LNCAP (cell line): ENCODE measurements at regions not wholly inside any gene's neighbourhood (a gene's known extent, or its start where the extent isn't known, plus 50 kb on each side); places are given as distances from the start of the nearest gene placed in this dataset.

ENCODE experiments used
- CTCF ChIP-seq: fragments of 450-650 bp; IDR thresholded peaks from 2 replicates; pipeline ENCODE4 v1.5.1; 2017; ENCODE audit warnings: mild to moderate bottlenecking

DNA sequence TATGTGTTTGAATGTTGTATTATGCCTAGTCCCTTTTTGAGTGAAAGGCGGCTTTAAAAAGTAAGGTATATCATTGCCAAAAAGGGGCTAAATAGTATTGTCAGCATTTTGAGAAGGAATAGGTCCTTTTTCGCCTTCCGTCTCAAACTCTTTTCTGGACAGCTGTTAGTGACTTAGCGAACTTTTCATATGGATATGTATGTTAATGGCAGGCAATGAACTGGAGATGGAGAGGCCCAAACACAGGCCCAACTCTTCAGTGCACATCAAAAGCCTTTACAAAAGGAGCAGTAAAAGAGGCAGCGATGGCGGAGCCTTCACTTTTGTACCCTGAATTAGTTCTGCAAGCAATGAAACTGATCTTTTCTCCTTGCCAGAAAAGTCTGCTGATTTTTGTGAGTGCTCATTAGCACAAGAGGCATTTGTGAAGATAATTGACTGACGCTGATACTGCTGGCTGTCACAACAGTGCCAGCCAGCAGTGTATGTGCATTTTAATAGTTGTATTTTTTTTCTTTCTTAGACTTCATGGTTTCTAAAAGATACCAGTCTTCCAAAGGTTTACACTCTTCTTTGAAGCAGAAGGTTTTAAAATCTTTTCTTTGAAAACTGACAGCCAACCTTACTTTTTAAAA is 243.7 kb upstream of the SP8 start:
- TF ChIP-seq CTCF, result no peak

DNA sequence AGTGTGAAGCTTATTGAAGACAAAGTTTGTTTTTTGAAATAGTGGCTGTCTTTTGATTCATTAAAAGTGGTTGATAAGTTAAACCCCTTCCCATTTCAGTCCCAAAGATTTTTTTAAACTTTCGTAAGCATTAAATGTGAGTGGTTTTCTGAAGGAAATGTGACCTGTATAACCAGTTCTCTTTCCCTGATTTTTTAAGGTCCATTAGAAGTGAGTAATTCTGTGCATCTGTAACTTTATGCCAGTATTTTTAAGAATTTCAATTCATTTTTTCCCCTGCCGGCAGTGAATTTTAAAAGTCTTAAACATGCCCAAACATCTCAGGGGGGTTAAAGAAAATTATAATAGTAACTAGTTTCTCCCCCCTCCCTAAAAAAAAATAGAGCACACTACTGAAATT is 254.6 kb upstream of the SP8 start:
- no peak for TF ChIP-seq CTCF

DNA sequence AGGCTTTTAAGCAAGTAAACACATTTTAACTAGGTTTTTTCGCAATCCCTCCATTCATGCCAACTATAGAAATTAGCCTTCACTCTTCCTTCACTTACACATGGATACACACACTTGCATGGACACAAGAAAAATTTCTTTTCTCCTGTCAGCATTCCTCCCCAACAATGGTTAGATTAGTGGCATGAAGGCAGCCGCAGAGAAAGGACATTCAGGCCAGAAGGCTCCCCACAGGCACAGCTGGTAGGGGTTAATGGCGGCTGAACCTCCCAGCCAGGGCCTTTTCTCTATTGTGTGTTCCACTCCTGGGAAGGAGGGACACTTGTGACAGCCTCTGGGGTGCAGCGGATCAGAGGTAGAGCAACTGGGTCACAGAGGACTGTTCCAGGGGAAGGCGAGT is 255.0 kb upstream of the SP8 start:
- TF ChIP-seq CTCF, result no peak

GRCh38 chr7:21044384-21044783 is 257.7 kb upstream of the SP8 start:
- TF ChIP-seq CTCF, result no peak

DNA sequence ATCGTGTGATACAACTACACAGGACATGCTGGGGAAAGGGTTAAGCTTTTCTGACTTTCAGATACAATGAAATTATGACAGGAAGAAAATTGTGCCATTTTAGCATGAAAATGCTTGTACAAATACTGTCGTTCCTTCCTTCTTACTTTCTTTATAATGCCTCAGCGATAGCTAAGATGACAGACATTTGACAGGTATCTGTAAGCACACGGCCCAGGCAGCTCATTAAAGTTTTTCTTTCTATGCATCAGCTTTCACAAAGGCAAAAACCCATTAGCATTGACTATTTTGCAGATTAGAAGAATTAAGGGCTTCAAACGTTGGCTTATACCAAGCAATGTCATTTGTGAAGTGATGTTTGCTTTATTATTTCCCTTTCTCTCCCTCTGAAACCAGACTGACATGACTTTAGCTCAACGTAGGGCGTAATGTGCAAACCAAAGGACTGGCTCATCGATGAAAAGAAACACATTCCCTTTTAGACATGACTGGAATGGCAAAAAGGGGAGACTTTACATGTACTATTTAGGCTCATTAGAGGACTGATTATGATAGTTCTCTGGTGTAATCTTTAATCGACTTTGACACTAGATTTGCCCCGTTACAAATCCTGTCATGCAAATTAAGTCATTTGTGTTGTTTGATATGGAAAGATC is 258.4 kb upstream of the SP8 start:
- TF ChIP-seq CTCF, result no peak

- no peak for TF ChIP-seq CTCF
These were observed 265.2 kb upstream of the SP8 start for GRCh38 chr7:21051865-21052264.

GRCh38 chr7:21054427-21055112 is 267.9 kb upstream of the SP8 start:
- no peak for TF ChIP-seq CTCF
